Liver (tissue), 8 donors: ENCODE measurements at regions not wholly inside any gene's neighbourhood (a gene's known extent, or its start where the extent isn't known, plus 50 kb on each side); places are given as distances from the start of the nearest gene placed in this dataset.

ENCODE experiments used
- DNase-seq: peaks from one replicate; pipeline ENCODE4 v3.0.0-alpha.2; 2017; ENCODE audit warnings: low spot score
- H3K27ac ChIP-seq, 2 donors: one replicate each; pipeline ENCODE4 v1.7.0; 2013; ENCODE audit warnings: inconsistent platforms in 2 of 2, low read length in 2 of 2, control low read depth in 1 of 2, low read depth in 1 of 2, mild to moderate bottlenecking in 1 of 2
- H3K27me3 ChIP-seq, 4 donors: one replicate each; pipeline versions ENCODE4 v1.6.1 to v1.7.0; 2013; ENCODE audit warnings: low read length in 3 of 4, inconsistent platforms in 1 of 4, mild to moderate bottlenecking in 1 of 4, moderate library complexity in 1 of 4; ENCODE audit not compliant: control insufficient read depth in 4 of 4, insufficient read depth in 4 of 4
- H3K36me3 ChIP-seq, 4 donors: one replicate each; pipeline versions ENCODE4 v1.6.1 to v1.7.0; 2013; ENCODE audit warnings: low read length in 3 of 4, mild to moderate bottlenecking in 3 of 4, low read depth in 1 of 4, moderate library complexity in 1 of 4; ENCODE audit not compliant: control insufficient read depth in 4 of 4, insufficient read depth in 3 of 4
- H3K4me1 ChIP-seq, 4 donors: one replicate each; pipeline versions ENCODE4 v1.6.1 to v1.7.0; 2013; ENCODE audit warnings: low read length in 3 of 4, mild to moderate bottlenecking in 3 of 4, moderate library complexity in 1 of 4; ENCODE audit not compliant: control insufficient read depth in 4 of 4, insufficient read depth in 4 of 4
- H3K4me3 ChIP-seq, 3 donors: one replicate each; pipeline versions ENCODE4 v1.6.1 to v1.7.0; 2013; ENCODE audit warnings: low read length in 3 of 3, control low read depth in 1 of 3, low read depth in 1 of 3, mild to moderate bottlenecking in 1 of 3
- H3K9ac ChIP-seq, 2 donors: one replicate each; pipeline ENCODE4 v1.7.0; 2013; ENCODE audit warnings: low read length in 2 of 2, mild to moderate bottlenecking in 2 of 2, moderate library complexity in 2 of 2, control low read depth in 1 of 2, low read depth in 1 of 2
- H3K9me3 ChIP-seq, 4 donors: one replicate each; pipeline versions ENCODE4 v1.6.1 to v1.7.0; 2013; ENCODE audit warnings: low read length in 3 of 4; ENCODE audit not compliant: control insufficient read depth in 4 of 4
- EGR1 ChIP-seq, 2 donors: IDR thresholded peaks; 2 replicates each; pipeline ENCODE4 v1.6.1; 2016 to 2018; ENCODE audit warnings: antibody characterized with exemption in 2 of 2, low read depth in 2 of 2
- FOXA1 ChIP-seq: IDR thresholded peaks from 2 replicates; pipeline ENCODE4 v1.6.1; 2016; ENCODE audit warnings: antibody characterized with exemption
- FOXA2 ChIP-seq: IDR thresholded peaks from 2 replicates; pipeline ENCODE4 v1.6.1; 2016; ENCODE audit warnings: antibody characterized with exemption
- GABPA ChIP-seq, 2 donors: IDR thresholded peaks in 1 of 2; conservative IDR thresholded peaks in 1 of 2; 2 replicates each; pipeline ENCODE4 v1.6.1; 2016; ENCODE audit warnings: antibody characterized with exemption in 2 of 2, mild to moderate bottlenecking in 1 of 2, moderate library complexity in 1 of 2
- HNF4A ChIP-seq, 2 donors: conservative IDR thresholded peaks; 2 replicates each; pipeline ENCODE4 v1.6.1; 2016; ENCODE audit warnings: antibody characterized with exemption in 2 of 2, mild to moderate bottlenecking in 2 of 2
- HNF4G ChIP-seq: IDR thresholded peaks from 2 replicates; pipeline ENCODE4 v1.6.1; 2016; ENCODE audit warnings: antibody characterized with exemption
- JUND ChIP-seq, 2 donors: IDR thresholded peaks; 2 replicates each; pipeline ENCODE4 v1.6.1; 2016; ENCODE audit warnings: antibody characterized with exemption in 2 of 2
- NR2F2 ChIP-seq: IDR thresholded peaks from 2 replicates; pipeline ENCODE4 v1.6.1; 2016; ENCODE audit warnings: antibody characterized with exemption
- RXRA ChIP-seq, 2 donors: IDR thresholded peaks; 2 replicates each; pipeline ENCODE4 v1.6.1; 2017 to 2018; ENCODE audit warnings: antibody characterized with exemption in 2 of 2, mild to moderate bottlenecking in 1 of 2
- SP1 ChIP-seq: IDR thresholded peaks from 2 replicates; pipeline ENCODE4 v1.6.1; 2018; ENCODE audit warnings: antibody characterized with exemption, mild to moderate bottlenecking
- TAF1 ChIP-seq: conservative IDR thresholded peaks from 2 replicates; pipeline ENCODE4 v1.6.1; 2016; ENCODE audit warnings: antibody characterized with exemption, mild to moderate bottlenecking
- YY1 ChIP-seq: IDR thresholded peaks from 2 replicates; pipeline ENCODE4 v1.6.1; 2016; ENCODE audit warnings: antibody characterized with exemption, mild to moderate bottlenecking
- WGBS: extraction: QIAGEN DNeasy Blood & Tissue Kit; methylation state at CpG from one replicate; pipeline ENCODE4 v1.1.7; 2013; 5-methylcytosine and 5-hydroxymethylcytosine counted together
- TF ChIP-seq, protein P1 (sequence below): IDR thresholded peaks from 2 replicates; pipeline ENCODE4 v1.6.1; 2016; ENCODE audit warnings: antibody characterized with exemption
- TF ChIP-seq, protein P2 (sequence below): fragments of 150-350 bp; IDR thresholded peaks from 2 replicates; pipeline ENCODE4 v1.5.1; 2017; ENCODE audit warnings: improper control_type of control experiment, low read depth, low read length; ENCODE audit not compliant: missing input control
- TF ChIP-seq, protein P3 (sequence below): IDR thresholded peaks from 2 replicates; pipeline ENCODE4 v1.6.1; 2016; ENCODE audit warnings: antibody characterized with exemption
- TF ChIP-seq, protein P4 (sequence below): IDR thresholded peaks from 2 replicates; pipeline ENCODE4 v1.6.1; 2016; ENCODE audit warnings: antibody characterized with exemption, mild to moderate bottlenecking
- TF ChIP-seq, protein P5 (sequence below): IDR thresholded peaks from 2 replicates; pipeline ENCODE4 v1.6.1; 2016; ENCODE audit warnings: antibody characterized with exemption
- donor health status: healthy.
- donor health status: healthy.
- donor health status: healthy.
- donor health status: healthy.
- donor health status: healthy.

DNA sequence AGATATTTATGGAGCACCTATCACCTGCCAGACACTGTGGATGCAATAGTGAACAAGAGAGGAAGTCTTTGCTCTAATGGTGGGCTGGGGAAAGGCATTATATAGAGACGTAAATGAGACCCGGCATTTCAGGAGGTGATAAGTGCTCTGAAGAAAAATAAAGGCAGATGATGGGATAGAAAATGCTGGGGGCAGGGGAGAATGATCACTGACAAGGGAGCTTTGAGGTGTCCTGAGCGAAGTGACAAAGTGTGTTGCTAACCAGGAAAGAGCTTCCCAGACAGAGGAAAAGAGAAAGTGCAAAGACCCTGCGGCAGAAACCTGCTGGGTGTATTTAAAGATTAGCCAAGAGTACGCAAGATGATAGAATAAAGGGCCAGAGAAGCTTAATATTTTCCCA lies 1096.1 kb downstream of the BCL11B start:
- H3K27ac ChIP-seq, result no peak overlapping the region
- WGBS, result 69% methylated on average over 5 of the region's 5 CpGs

DNA sequence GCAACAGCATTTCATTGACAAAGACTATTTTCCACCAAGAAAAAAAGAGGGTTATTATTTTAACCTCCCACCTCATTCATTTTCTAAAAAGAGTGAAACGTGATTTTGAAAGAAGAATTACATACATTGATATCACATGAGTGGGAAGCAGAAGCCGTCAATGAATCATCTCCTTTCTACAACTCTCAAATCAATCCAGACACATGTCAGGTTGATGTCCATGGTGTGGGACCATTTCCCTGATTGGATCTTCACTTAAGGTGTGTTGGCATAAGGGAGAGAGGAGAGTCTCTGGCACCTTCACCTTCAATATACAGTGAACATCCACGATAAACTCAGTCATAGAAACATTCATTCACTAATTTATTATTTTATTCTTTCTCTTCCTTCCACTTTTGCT lies 1095.1 kb downstream of the BCL11B start:
- H3K36me3 ChIP-seq, result no peaks in the 10 kb centered on the region
- H3K4me3 ChIP-seq, result no peak overlapping the region
- DNase-seq, result no peak
- H3K27ac ChIP-seq, result no peak overlapping the region
- no peaks in the 10 kb centered on the region for H3K4me1 ChIP-seq
- 78% methylated on average over 3 of the region's 3 CpGs for WGBS
- no peaks in the 10 kb centered on the region for H3K27me3 ChIP-seq
- H3K9me3 ChIP-seq, result no peaks in the 10 kb centered on the region
- no peak overlapping the region for H3K9ac ChIP-seq
- TF ChIP-seq, protein P1, sequence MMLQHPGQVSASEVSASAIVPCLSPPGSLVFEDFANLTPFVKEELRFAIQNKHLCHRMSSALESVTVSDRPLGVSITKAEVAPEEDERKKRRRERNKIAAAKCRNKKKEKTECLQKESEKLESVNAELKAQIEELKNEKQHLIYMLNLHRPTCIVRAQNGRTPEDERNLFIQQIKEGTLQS, result no peak
- TF ChIP-seq SP1 (no peak), HNF4G (no peak), HNF4A (conservative IDR thresholded peaks at IDR 0.05) (no peak), JUND (IDR thresholded peaks at IDR 0.05) (no peak), NR2F2 (no peak), FOXA1 (no peak), EGR1 (IDR thresholded peaks at IDR 0.05; ENCODE audit: low read depth in 2 of 2) (no peak), YY1 (no peak), RXRA (IDR thresholded peaks at IDR 0.05) (no peak)
- TF ChIP-seq, protein P2, sequence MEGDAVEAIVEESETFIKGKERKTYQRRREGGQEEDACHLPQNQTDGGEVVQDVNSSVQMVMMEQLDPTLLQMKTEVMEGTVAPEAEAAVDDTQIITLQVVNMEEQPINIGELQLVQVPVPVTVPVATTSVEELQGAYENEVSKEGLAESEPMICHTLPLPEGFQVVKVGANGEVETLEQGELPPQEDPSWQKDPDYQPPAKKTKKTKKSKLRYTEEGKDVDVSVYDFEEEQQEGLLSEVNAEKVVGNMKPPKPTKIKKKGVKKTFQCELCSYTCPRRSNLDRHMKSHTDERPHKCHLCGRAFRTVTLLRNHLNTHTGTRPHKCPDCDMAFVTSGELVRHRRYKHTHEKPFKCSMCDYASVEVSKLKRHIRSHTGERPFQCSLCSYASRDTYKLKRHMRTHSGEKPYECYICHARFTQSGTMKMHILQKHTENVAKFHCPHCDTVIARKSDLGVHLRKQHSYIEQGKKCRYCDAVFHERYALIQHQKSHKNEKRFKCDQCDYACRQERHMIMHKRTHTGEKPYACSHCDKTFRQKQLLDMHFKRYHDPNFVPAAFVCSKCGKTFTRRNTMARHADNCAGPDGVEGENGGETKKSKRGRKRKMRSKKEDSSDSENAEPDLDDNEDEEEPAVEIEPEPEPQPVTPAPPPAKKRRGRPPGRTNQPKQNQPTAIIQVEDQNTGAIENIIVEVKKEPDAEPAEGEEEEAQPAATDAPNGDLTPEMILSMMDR, result no peak
- TF ChIP-seq, protein P3, sequence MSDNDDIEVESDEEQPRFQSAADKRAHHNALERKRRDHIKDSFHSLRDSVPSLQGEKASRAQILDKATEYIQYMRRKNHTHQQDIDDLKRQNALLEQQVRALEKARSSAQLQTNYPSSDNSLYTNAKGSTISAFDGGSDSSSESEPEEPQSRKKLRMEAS, result no peak

More for the DNA sequence above, 1096.1 kb downstream of the BCL11B start:
- H3K4me1 ChIP-seq, result no peaks in the 10 kb centered on the region
- no peak for DNase-seq
- H3K9ac ChIP-seq, result no peak overlapping the region
- H3K4me3 ChIP-seq, result no peak overlapping the region
- H3K36me3 ChIP-seq, result no peaks in the 10 kb centered on the region
- H3K9me3 ChIP-seq, result no peaks in the 10 kb centered on the region
- TF ChIP-seq, protein P4, sequence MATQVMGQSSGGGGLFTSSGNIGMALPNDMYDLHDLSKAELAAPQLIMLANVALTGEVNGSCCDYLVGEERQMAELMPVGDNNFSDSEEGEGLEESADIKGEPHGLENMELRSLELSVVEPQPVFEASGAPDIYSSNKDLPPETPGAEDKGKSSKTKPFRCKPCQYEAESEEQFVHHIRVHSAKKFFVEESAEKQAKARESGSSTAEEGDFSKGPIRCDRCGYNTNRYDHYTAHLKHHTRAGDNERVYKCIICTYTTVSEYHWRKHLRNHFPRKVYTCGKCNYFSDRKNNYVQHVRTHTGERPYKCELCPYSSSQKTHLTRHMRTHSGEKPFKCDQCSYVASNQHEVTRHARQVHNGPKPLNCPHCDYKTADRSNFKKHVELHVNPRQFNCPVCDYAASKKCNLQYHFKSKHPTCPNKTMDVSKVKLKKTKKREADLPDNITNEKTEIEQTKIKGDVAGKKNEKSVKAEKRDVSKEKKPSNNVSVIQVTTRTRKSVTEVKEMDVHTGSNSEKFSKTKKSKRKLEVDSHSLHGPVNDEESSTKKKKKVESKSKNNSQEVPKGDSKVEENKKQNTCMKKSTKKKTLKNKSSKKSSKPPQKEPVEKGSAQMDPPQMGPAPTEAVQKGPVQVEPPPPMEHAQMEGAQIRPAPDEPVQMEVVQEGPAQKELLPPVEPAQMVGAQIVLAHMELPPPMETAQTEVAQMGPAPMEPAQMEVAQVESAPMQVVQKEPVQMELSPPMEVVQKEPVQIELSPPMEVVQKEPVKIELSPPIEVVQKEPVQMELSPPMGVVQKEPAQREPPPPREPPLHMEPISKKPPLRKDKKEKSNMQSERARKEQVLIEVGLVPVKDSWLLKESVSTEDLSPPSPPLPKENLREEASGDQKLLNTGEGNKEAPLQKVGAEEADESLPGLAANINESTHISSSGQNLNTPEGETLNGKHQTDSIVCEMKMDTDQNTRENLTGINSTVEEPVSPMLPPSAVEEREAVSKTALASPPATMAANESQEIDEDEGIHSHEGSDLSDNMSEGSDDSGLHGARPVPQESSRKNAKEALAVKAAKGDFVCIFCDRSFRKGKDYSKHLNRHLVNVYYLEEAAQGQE, result no peak
- TF ChIP-seq HNF4A (conservative IDR thresholded peaks at IDR 0.05) (no peak), YY1 (no peak), NR2F2 (no peak), HNF4G (no peak), SP1 (no peak), EGR1 (IDR thresholded peaks at IDR 0.05; ENCODE audit: low read depth in 2 of 2) (no peak), FOXA1 (no peak), JUND (IDR thresholded peaks at IDR 0.05) (no peak), GABPA (IDR thresholded peaks at IDR 0.05 in 1 of 2, conservative IDR thresholded peaks at IDR 0.05 in 1 of 2) (no peak), TAF1 (no peak), FOXA2 (no peak)
- TF ChIP-seq, protein P1, result no peak
- TF ChIP-seq, protein P2, result no peak
- TF ChIP-seq, protein P5, sequence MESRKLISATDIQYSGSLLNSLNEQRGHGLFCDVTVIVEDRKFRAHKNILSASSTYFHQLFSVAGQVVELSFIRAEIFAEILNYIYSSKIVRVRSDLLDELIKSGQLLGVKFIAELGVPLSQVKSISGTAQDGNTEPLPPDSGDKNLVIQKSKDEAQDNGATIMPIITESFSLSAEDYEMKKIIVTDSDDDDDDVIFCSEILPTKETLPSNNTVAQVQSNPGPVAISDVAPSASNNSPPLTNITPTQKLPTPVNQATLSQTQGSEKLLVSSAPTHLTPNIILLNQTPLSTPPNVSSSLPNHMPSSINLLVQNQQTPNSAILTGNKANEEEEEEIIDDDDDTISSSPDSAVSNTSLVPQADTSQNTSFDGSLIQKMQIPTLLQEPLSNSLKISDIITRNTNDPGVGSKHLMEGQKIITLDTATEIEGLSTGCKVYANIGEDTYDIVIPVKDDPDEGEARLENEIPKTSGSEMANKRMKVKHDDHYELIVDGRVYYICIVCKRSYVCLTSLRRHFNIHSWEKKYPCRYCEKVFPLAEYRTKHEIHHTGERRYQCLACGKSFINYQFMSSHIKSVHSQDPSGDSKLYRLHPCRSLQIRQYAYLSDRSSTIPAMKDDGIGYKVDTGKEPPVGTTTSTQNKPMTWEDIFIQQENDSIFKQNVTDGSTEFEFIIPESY, result no peak
- TF ChIP-seq, protein P3, result no peak
- no peaks in the 10 kb centered on the region for H3K27me3 ChIP-seq
